GM12878 (cell line): ENCODE measurements at regions not wholly inside any gene's neighbourhood (a gene's known extent, or its start where the extent isn't known, plus 50 kb on each side); places are given as distances from the start of the nearest gene placed in this dataset. TPM values are rescaled to one million over a fixed set of nuclear protein-coding genes. Genes with fewer than 3 reads are reported as not detected.

ENCODE experiments used
- ATAC-seq: fragments of 200-7000 bp; cut with Tn5 transposase; 3 replicates; pipeline ENCODE4 v1.9.1; 2020; ENCODE audit warnings: mild to moderate bottlenecking, moderate library complexity
- BruUV-seq: library from RNA; stranded (reverse); fragments of 400-500 nt; replicated peaks from 2 replicates; lab custom pipeline; 2021; lab: Mats Ljungman, UMichigan
- CTCF ChIA-PET: fragments of 300-600 bp; sonication (Branson Sonifier 250); formaldehyde crosslinking; extraction: SDS; loops from one replicate; lab custom pipeline; 2021; ENCODE audit warnings: inconsistent platforms; lab: Yijun Ruan, JAX
- POLR2A ChIA-PET: fragments of 350-600 bp; formaldehyde crosslinking; extraction: SDS; loops from one replicate; lab custom pipeline; 2021; ENCODE audit warnings: inconsistent platforms; lab: Charles Lee
- RAD21 ChIA-PET: fragments of 300-600 bp; sonication (Branson Sonifier 250); formaldehyde crosslinking; loops from one replicate; lab custom pipeline; 2023; ENCODE audit warnings: antibody characterized with exemption; ENCODE audit not compliant: unreplicated experiment; lab: Charles Lee
- SMC1A ChIA-PET: fragments of 300-600 bp; sonication (Branson Sonifier 250); formaldehyde crosslinking; loops from one replicate; lab custom pipeline; 2023; ENCODE audit not compliant: unreplicated experiment, uncharacterized antibody; lab: Charles Lee
- DNase-seq: peaks from one replicate; pipeline ENCODE4 v3.0.0-alpha.2; 2011; ENCODE audit warnings: low read depth, low spot score
- FAIRE-seq: peaks from 3 replicates; lab custom pipeline; 2011; peaks lifted over from hg19 to GRCh38; lab: Jason Lieb, UNC
- H2AFZ ChIP-seq: 2 replicates; pipeline ENCODE4 v1.6.0; 2011; ENCODE audit warnings: low read depth, low read length, control low read depth; ENCODE audit not compliant: control insufficient read depth
- H3K27ac ChIP-seq: 2 replicates; pipeline ENCODE4 v1.5.1; 2011; ENCODE audit warnings: control low read depth; ENCODE audit not compliant: control insufficient read depth, insufficient read depth
- H3K27me3 ChIP-seq, 2 experiments: replicated peaks in 1 of 2; 2 replicates each; pipeline versions ENCODE4 v1.6.0 to v1.6.1; 2011; ENCODE audit warnings: low read length in 1 of 2; ENCODE audit not compliant: control insufficient read depth in 2 of 2, insufficient read depth in 2 of 2
- H3K36me3 ChIP-seq, 2 experiments: 2 replicates each; pipeline ENCODE4 v1.5.1; 2011; ENCODE audit warnings: low read length in 1 of 2; ENCODE audit not compliant: control insufficient read depth in 2 of 2, insufficient read depth in 2 of 2
- H3K4me1 ChIP-seq: 2 replicates; pipeline ENCODE4 v1.6.1; 2011; ENCODE audit warnings: mild to moderate bottlenecking, low read length, moderate library complexity, mixed read lengths; ENCODE audit not compliant: control insufficient read depth, insufficient read depth
- H3K4me2 ChIP-seq: 2 replicates; pipeline ENCODE4 v1.6.0; 2011; ENCODE audit warnings: control low read depth; ENCODE audit not compliant: control insufficient read depth, insufficient read depth
- H3K4me3 ChIP-seq: fragments of 200-600 bp; sonication (generic); 2 replicates; pipeline ENCODE4 v1.5.1; 2016
- H3K79me2 ChIP-seq: 2 replicates; pipeline ENCODE4 v1.6.0; 2011; ENCODE audit warnings: low read length; ENCODE audit not compliant: control insufficient read depth, insufficient read depth
- H3K9ac ChIP-seq: 2 replicates; pipeline ENCODE4 v1.8.0; 2011; ENCODE audit warnings: low read length, control low read depth, mixed read lengths; ENCODE audit not compliant: control insufficient read depth, insufficient read depth
- H3K9me3 ChIP-seq: replicated peaks from 3 replicates; pipeline ENCODE4 v1.5.1; 2011; ENCODE audit warnings: mild to moderate bottlenecking, low read length; ENCODE audit not compliant: control insufficient read depth, insufficient read depth
- H4K20me1 ChIP-seq: 2 replicates; pipeline ENCODE4 v1.6.0; 2011; ENCODE audit not compliant: control insufficient read depth, insufficient read depth
- SIN3A ChIP-seq: IDR thresholded peaks from 2 replicates; pipeline ENCODE4 v1.6.1; 2012; ENCODE audit warnings: low read depth, low read length, improper control_type of control experiment
- TCF3 ChIP-seq: IDR thresholded peaks from 2 replicates; pipeline ENCODE4 v1.6.1; 2012; ENCODE audit warnings: low read depth, mild to moderate bottlenecking, low read length, borderline replicate concordance; ENCODE audit not compliant: insufficient read depth
- YBX1 ChIP-seq: fragments of 450-650 bp; IDR thresholded peaks from 2 replicates; pipeline ENCODE4 v1.6.1; 2016; ENCODE audit warnings: antibody characterized with exemption
- ZSCAN29 ChIP-seq: fragments of 450-650 bp; IDR thresholded peaks from 2 replicates; pipeline ENCODE4 v1.6.1; 2017; ENCODE audit warnings: mild to moderate bottlenecking, moderate library complexity
- WGBS: methylation state at CpG from one replicate; pipeline ENCODE4 v1.1.6; 2016; ENCODE audit warnings: low lambda C conversion rate; ENCODE audit not compliant: insufficient replicate concordance, insufficient coverage; ENCODE audit errors: missing lambda C conversion rate; 5-methylcytosine and 5-hydroxymethylcytosine counted together
- in situ Hi-C: fragments of 300-500 bp; cut with MboI; formaldehyde crosslinking; loops from 9 replicates; pipeline ENCODE4 v1.14.3; 2018; ENCODE audit warnings: mixed read lengths
- intact Hi-C: fragments of 100-400 bp; cut with micrococcal nuclease; formaldehyde crosslinking; loops from one replicate; pipeline ENCODE4 v1.14.2; 2022; ENCODE audit not compliant: unreplicated experiment
- small RNA-seq: library from RNA; depleted of rRNA; stranded (forward); fragments of <200 nt; gene quantifications from one replicate; pipeline ENCODE3, GENCODE V24; 2014

DNA sequence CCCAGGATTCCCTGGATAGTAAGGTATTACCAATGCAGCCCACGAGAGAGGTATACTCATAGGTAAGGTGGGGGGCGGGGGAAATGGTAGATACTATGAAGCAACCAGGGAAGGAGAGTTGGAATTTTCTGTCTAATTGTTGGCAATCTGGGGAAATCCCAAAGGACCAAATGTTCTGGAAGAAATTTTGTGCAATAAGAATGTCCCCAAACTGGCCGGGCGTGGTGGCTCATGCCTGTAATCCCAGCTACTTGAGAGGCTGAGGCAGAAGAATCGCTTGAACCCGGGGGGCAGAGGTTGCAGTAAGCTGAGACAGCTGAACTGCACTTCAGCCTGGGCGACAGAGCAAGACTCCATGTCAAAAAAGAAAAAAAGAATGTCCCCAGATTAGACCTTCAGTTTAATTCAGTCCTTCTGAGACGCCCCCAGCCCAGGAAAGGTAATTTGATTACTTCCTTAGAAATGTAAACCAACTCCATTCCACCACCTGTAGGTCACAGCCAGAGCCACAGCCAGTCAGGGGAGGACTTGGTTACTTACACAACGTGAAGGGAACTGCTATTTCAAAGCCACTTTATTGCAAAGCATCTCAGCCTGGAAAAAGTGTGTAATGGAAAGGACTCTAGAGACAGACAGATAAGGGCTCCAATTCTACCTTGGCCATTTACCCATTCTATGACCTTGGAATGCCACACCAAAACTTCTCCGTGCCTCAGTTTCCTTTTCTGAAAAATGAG lies 50.0 kb upstream of the KLF4 start:
- Histone ChIP-seq H3K4me2 (no peak overlapping the region), H4K20me1 (no peaks in the 10 kb centered on the region), H3K27me3 (no peaks in the 10 kb centered on the region), H3K79me2 (no peaks in the 10 kb centered on the region), H3K4me3 (no peak overlapping the region), H3K4me1 (no peaks in the 10 kb centered on the region), H3K9me3 (no peaks in the 10 kb centered on the region), H2AFZ (no peak overlapping the region), H3K36me3 (no peaks in the 10 kb centered on the region), H3K27ac (no peak overlapping the region), H3K9ac (no peak overlapping the region)
- ChIA-PET RAD21 (no interaction called here), POLR2A (no interaction called here), SMC1A (interaction anchor here (0.6 kb wide), 1 partner anchor 103 kb away, joined by 3 read pairs; no protein-coding TSS in a partner anchor), CTCF (no interaction called here)
- 39% methylated on average over 10 of the region's 10 CpGs for WGBS
- no peak for FAIRE-seq
- intact Hi-C loops, result no loop called here
- ATAC-seq, result no peak
- TF ChIP-seq ZSCAN29 (no peak), TCF3 (no peak), YBX1 (no peak), SIN3A (no peak)
- DNase-seq, result no peak
- no TSS peak for BruUV-seq
- in situ Hi-C loops, result no loop called here

Small RNA genes lying in the stretch of these regions (small RNA-seq; reads per million reads assigned to genes)
- gene RN7SL659P (not detected), gene RNA5SP293 (not detected), gene RNU6-1064P (not detected), gene RNU6-996P (not detected)
